NCI-H128 (cell line): ENCODE measurements at regions not wholly inside any gene's neighbourhood (a gene's known extent, or its start where the extent isn't known, plus 50 kb on each side); places are given as distances from the start of the nearest gene placed in this dataset.
"Not testable (repeated sequence)": the region's sequence is repeated elsewhere in the genome, so short reads cannot be mapped to it uniquely, and the experiment has no call there.

Experiments used
- DNase-seq: peaks from one replicate; lab custom pipeline; 2025; ENCODE audit not compliant: unreplicated experiment; lab: John Stamatoyannopoulos, UW

GRCh38 chr15:79602731-79603130 is 170.6 kb downstream of the MINAR1 start:
- no peak for DNase-seq

- DNase-seq, result no peak
These were observed 174.8 kb downstream of the MINAR1 start for GRCh38 chr15:79606831-79607355.

GRCh38 chr15:79608066-79608864 is 176.1 kb downstream of the MINAR1 start:
- DNase-seq, result no peak

- no peak for DNase-seq
These were observed 177.4 kb downstream of the MINAR1 start for GRCh38 chr15:79609506-79609905.

GRCh38 chr15:79610021-79610420 is 177.9 kb downstream of the MINAR1 start:
- no peak for DNase-seq

GRCh38 chr15:79615754-79616153 is 183.6 kb downstream of the MINAR1 start:
- no peak for DNase-seq

- no peak for DNase-seq
These were observed 184.9 kb downstream of the MINAR1 start for GRCh38 chr15:79617071-79617470.

GRCh38 chr15:79620112-79620857 is 188.1 kb downstream of the MINAR1 start:
- no peak for DNase-seq

GRCh38 chr15:79621805-79622204 is 189.7 kb downstream of the MINAR1 start:
- DNase-seq, result not testable (repeated sequence)

- DNase-seq, result no peak
These were observed 191.4 kb downstream of the MINAR1 start for GRCh38 chr15:79623488-79623887.

- DNase-seq, result no peak
These were observed 197.6 kb downstream of the MINAR1 start for GRCh38 chr15:79629687-79630086.

GRCh38 chr15:79632457-79632856 is 200.3 kb downstream of the MINAR1 start:
- no peak for DNase-seq

GRCh38 chr15:79635149-79635771 is 203.1 kb downstream of the MINAR1 start:
- DNase-seq, result no peak

- DNase-seq, result no peak
These were observed 203.9 kb downstream of the MINAR1 start for GRCh38 chr15:79635897-79636561.

GRCh38 chr15:79640206-79640605 is 208.1 kb downstream of the MINAR1 start:
- no peak for DNase-seq

GRCh38 chr15:79641841-79642240 is 209.7 kb downstream of the MINAR1 start:
- no peak for DNase-seq

- no peak for DNase-seq
These were observed 211.3 kb downstream of the MINAR1 start for GRCh38 chr15:79643393-79643792.

GRCh38 chr15:79644091-79644490 is 212.0 kb downstream of the MINAR1 start:
- no peak for DNase-seq

GRCh38 chr15:79652972-79653371 is 220.8 kb downstream of the MINAR1 start:
- DNase-seq, result not testable (repeated sequence)

- no peak for DNase-seq
These were observed 221.4 kb downstream of the MINAR1 start for GRCh38 chr15:79653533-79653932.
